Mammary epithelial cell (primary cell): ENCODE measurements at regions not wholly inside any gene's neighbourhood (a gene's known extent, or its start where the extent isn't known, plus 50 kb on each side); places are given as distances from the start of the nearest gene placed in this dataset.

Experiments
- CTCF ChIP-seq, 2 donors: IDR thresholded peaks in 1 of 2; conservative IDR thresholded peaks in 1 of 2; 2 replicates each; pipeline ENCODE4 v1.5.1; 2011 to 2012; ENCODE audit warnings: inconsistent platforms in 2 of 2, low read length in 2 of 2, mild to moderate bottlenecking in 2 of 2, control low read depth in 1 of 2, low read depth in 1 of 2; ENCODE audit not compliant: insufficient read depth in 1 of 2; ENCODE audit errors: extremely low read depth in 1 of 2
- EZH2 ChIP-seq: IDR thresholded peaks from 2 replicates; pipeline ENCODE4 v1.6.1; 2012; ENCODE audit warnings: low read length, inconsistent platforms, borderline replicate concordance

- no peak for TF ChIP-seq CTCF (conservative IDR thresholded peaks at IDR 0.05 in 1 of 2, IDR thresholded peaks at IDR 0.05 in 1 of 2; ENCODE audit: extremely low read depth in 1 of 2, insufficient read depth in 1 of 2, low read depth in 1 of 2, low read length in 2 of 2)
- TF ChIP-seq EZH2: no peak
Observed at GRCh38 chr4:28228561-28229491, 1368.2 kb downstream of the STIM2 start.
